ENCODE measurements at regions not wholly inside any gene's neighbourhood (a gene's known extent, or its start where the extent isn't known, plus 50 kb on each side); places are given as distances from the start of the nearest gene placed in this dataset.

DNA sequence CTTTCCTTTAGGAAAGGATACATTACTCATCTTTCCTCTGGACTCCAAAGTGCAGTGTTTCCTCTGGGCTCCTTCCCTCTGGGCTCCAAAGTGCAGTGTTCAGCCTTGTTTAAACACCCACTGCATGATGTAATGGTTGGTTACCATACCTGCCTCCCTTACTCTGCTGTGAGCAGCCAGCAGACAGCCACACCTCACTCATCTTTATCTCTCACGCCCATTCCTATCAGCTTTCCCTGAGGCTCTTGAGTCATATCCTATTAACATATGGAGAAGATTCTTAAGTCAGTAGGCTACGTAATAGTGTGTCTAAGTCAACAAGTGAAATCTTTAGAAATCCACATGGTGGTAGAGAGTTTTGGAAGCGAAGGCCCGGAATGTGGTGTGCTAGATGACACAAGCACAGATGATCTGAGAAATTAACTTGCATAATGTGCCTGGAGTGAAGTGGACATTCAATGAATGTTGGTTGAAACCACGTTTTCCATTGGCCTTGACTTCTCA, 97.2 kb upstream of the CTNNB1 start:
- Mint-ChIP-seq H3K27ac (no peak overlapping the region), H3K4me3 (ENCODE audit: low read depth) (no peak overlapping the region), H3K36me3 (ENCODE audit: insufficient read depth) (no peaks in the 10 kb centered on the region), H3K27me3 (peaks cover 18% of the 10 kb centered on the region), H3K4me1 (ENCODE audit: low read depth) (peaks cover 3% of the 10 kb centered on the region), H3K9me3 (ENCODE audit: low read depth) (no peaks in the 10 kb centered on the region)
- DNase-seq (ENCODE audit: low spot score, unreplicated experiment): no peak
- TF ChIP-seq CTCF (IDR thresholded peaks at IDR 0.05; ENCODE audit: unreplicated experiment): no peak

DNA sequence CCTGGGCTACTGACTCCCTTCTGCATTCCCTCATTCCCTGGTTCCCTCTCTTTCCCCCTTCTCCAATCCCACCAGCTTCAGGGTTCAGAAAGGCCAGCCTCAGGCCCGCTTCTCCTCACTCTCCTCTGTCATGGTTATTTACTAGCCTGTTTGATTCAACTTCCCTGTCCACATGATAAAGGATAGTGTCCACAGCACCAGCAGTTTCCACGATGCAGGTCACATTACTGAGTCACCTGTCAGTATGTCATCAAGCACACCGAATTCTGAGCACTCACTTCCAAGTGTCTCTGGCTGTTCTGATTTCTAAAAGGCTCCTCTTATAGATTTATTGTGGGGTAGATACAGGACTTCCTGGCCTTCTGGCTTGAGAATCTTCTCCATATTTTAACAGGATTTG, 96.6 kb upstream of the CTNNB1 start:
- no peak overlapping the region for H3K27ac Mint-ChIP-seq
- H3K4me1 Mint-ChIP-seq (ENCODE audit: low read depth): peaks cover 4% of the 10 kb centered on the region
- no peaks in the 10 kb centered on the region for H3K9me3 Mint-ChIP-seq (ENCODE audit: low read depth)
- H3K36me3 Mint-ChIP-seq (ENCODE audit: insufficient read depth): no peaks in the 10 kb centered on the region
- no peak overlapping the region for H3K4me3 Mint-ChIP-seq (ENCODE audit: low read depth)
- no peak for DNase-seq (ENCODE audit: low spot score, unreplicated experiment)
- no peak for TF ChIP-seq CTCF (IDR thresholded peaks at IDR 0.05; ENCODE audit: unreplicated experiment)
- peaks cover 15% of the 10 kb centered on the region for H3K27me3 Mint-ChIP-seq

DNA sequence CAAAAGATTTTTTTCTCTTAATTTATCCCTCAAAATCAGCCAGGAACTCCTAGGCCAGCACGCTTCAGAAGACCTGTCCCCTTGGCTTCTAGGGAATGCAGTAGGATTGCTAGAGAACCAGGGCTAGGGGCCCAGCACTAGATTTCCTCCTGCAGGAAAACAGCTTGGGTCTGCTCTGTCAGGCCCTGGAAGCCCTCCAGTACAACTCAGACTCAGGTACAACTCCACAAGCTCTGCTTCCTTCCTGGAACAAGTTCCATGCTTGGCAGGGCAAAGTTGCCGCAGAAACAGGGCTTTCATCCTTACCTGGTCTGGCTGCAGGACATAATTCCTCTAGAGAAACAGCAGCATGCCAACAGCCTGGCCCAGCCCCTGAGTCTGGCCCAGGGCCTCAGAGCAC, 96.1 kb upstream of the CTNNB1 start:
- H3K4me3 Mint-ChIP-seq (ENCODE audit: low read depth): no peak overlapping the region
- peaks cover 11% of the 10 kb centered on the region for H3K27me3 Mint-ChIP-seq
- no peak for TF ChIP-seq CTCF (IDR thresholded peaks at IDR 0.05; ENCODE audit: unreplicated experiment)
- peaks cover 4% of the 10 kb centered on the region for H3K4me1 Mint-ChIP-seq (ENCODE audit: low read depth)
- no peaks in the 10 kb centered on the region for H3K9me3 Mint-ChIP-seq (ENCODE audit: low read depth)
- DNase-seq (ENCODE audit: low spot score, unreplicated experiment): no peak
- no peaks in the 10 kb centered on the region for H3K36me3 Mint-ChIP-seq (ENCODE audit: insufficient read depth)
- H3K27ac Mint-ChIP-seq: no peak overlapping the region

DNA sequence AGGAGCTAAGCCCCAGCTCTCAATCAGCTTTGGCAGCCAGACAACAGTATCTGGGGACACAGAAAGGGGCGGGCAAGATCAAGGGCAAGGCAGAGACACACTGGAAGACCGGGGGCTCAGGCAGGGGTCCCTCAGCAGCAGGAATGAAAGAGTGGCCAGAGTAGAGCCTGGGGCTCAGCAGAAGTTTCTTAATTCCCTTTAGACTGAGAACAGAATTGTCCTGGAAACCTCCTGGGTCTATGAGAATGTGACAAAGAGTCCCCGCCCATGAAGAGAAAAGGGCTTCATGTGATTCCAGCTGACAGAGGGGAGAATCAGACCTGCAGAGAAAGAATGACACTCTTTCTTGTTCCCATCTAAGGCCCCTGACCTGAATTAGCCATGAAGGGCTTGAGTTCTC, 95.2 kb upstream of the CTNNB1 start:
- peaks cover 8% of the 10 kb centered on the region for H3K27me3 Mint-ChIP-seq
- H3K4me3 Mint-ChIP-seq (ENCODE audit: low read depth): no peak overlapping the region
- peaks cover 4% of the 10 kb centered on the region for H3K4me1 Mint-ChIP-seq (ENCODE audit: low read depth)
- no peak overlapping the region for H3K27ac Mint-ChIP-seq
- H3K9me3 Mint-ChIP-seq (ENCODE audit: low read depth): no peaks in the 10 kb centered on the region
- no peak for TF ChIP-seq CTCF (IDR thresholded peaks at IDR 0.05; ENCODE audit: unreplicated experiment)
- H3K36me3 Mint-ChIP-seq (ENCODE audit: insufficient read depth): no peaks in the 10 kb centered on the region
- no peak for DNase-seq (ENCODE audit: low spot score, unreplicated experiment)

- H3K36me3 Mint-ChIP-seq (ENCODE audit: insufficient read depth): no peaks in the 10 kb centered on the region
- no peak overlapping the region for H3K27ac Mint-ChIP-seq
- H3K9me3 Mint-ChIP-seq (ENCODE audit: low read depth): no peaks in the 10 kb centered on the region
- H3K27me3 Mint-ChIP-seq: peaks cover 12% of the 10 kb centered on the region
- no peak for DNase-seq (ENCODE audit: low spot score, unreplicated experiment)
- no peak overlapping the region for H3K4me3 Mint-ChIP-seq (ENCODE audit: low read depth)
- TF ChIP-seq CTCF (IDR thresholded peaks at IDR 0.05; ENCODE audit: unreplicated experiment): no peak
- H3K4me1 Mint-ChIP-seq (ENCODE audit: low read depth): peaks cover 4% of the 10 kb centered on the region
These were observed 92.6 kb upstream of the CTNNB1 start for GRCh38 chr3:41106691-41107090.

Data from progenitor cell of endocrine pancreas (in vitro differentiated cells).